ENCODE measurements at regions not wholly inside any gene's neighbourhood (a gene's known extent, or its start where the extent isn't known, plus 50 kb on each side); places are given as distances from the start of the nearest gene placed in this dataset.

- DNase-seq (ENCODE audit: low read depth): no peak
- no peak for TF ChIP-seq CTCF (IDR thresholded peaks at IDR 0.05; ENCODE audit: insufficient read depth, low read length)
- no peak overlapping the region for H3K4me3 ChIP-seq (ENCODE audit: low read depth, low read length)
Measured at GRCh38 chr6:169310983-169311382, 57.3 kb upstream of the THBS2 start.
